ENCODE measurements at regions not wholly inside any gene's neighbourhood (a gene's known extent, or its start where the extent isn't known, plus 50 kb on each side); places are given as distances from the start of the nearest gene placed in this dataset.
A peak's percentile ranks its signal among the peaks of the same experiment; 100 is the strongest.

- H3K9me3 ChIP-seq = peaks cover 1% of the 10 kb centered on the region; the same call in 1 of the 2 replicates
- TF ChIP-seq Cebpa-rat (IDR thresholded peaks at IDR 0.05) = no peak
- peak overlapping the region; percentile 78 for H3K27ac ChIP-seq
- peak overlapping the region; percentile 5; the same call in 1 of the 2 replicates for H3K4me3 ChIP-seq
- peak overlapping the region; percentile 67 for H3K9ac ChIP-seq
- peak overlapping the region; percentile 93 for H3K4me2 ChIP-seq
- H3K36me3 ChIP-seq = no peaks in the 10 kb centered on the region
- peaks cover 84% of the 10 kb centered on the region for H3K4me1 ChIP-seq
- no peaks in the 10 kb centered on the region for H3K27me3 ChIP-seq
- no peaks in the 10 kb centered on the region for H4K20me1 ChIP-seq
Measured at GRCh38 chr2:43124687-43125057, 101.7 kb downstream of the ZFP36L2 start.

- peak overlapping the region; percentile 93 for H3K4me2 ChIP-seq
- H4K20me1 ChIP-seq = no peaks in the 10 kb centered on the region
Measured at GRCh38 chr2:43123981-43124686, 102.3 kb downstream of the ZFP36L2 start.

GRCh38 chr2:43123486-43123885 is 102.9 kb downstream of the ZFP36L2 start:
- H3K4me2 ChIP-seq = peak overlapping the region; percentile 93
- no peaks in the 10 kb centered on the region for H3K36me3 ChIP-seq
- peaks cover 6% of the 10 kb centered on the region; the same call in 1 of the 2 replicates for H3K9me3 ChIP-seq
- 0 out of 2 replicates have a peak overlapping the region, but pooled peaks have one; percentile 5 for H3K4me3 ChIP-seq
- no peaks in the 10 kb centered on the region for H4K20me1 ChIP-seq
- H3K27ac ChIP-seq = peak overlapping the region; percentile 78
- H3K27me3 ChIP-seq = no peaks in the 10 kb centered on the region
- peak overlapping the region; percentile 67; the same call in 1 of the 2 replicates for H3K9ac ChIP-seq
- peaks cover 72% of the 10 kb centered on the region for H3K4me1 ChIP-seq
- no peak for TF ChIP-seq Cebpa-rat (IDR thresholded peaks at IDR 0.05)

More at GRCh38 chr2:43123981-43124686, 102.3 kb downstream of the ZFP36L2 start:
- Histone ChIP-seq H3K27me3 (no peaks in the 10 kb centered on the region), H3K4me3 (peak overlapping the region; percentile 5; the same call in 1 of the 2 replicates), H3K9ac (peak overlapping the region; percentile 67), H3K4me1 (peaks cover 79% of the 10 kb centered on the region), H3K36me3 (no peaks in the 10 kb centered on the region), H3K9me3 (peaks cover 6% of the 10 kb centered on the region; the same call in 1 of the 2 replicates), H3K27ac (peak overlapping the region; percentile 78)
- TF ChIP-seq Cebpa-rat (IDR thresholded peaks at IDR 0.05) = no peak

- no peak for TF ChIP-seq Cebpa-rat (IDR thresholded peaks at IDR 0.05)
- peaks cover 68% of the 10 kb centered on the region for H3K4me1 ChIP-seq
- no peak overlapping the region for H3K27ac ChIP-seq
- H3K4me3 ChIP-seq = no peak overlapping the region
- H4K20me1 ChIP-seq = no peaks in the 10 kb centered on the region
- H3K9me3 ChIP-seq = peaks cover 6% of the 10 kb centered on the region; the same call in 1 of the 2 replicates
- peak overlapping the region; percentile 67; the same call in 1 of the 2 replicates for H3K9ac ChIP-seq
- peak overlapping the region; percentile 93 for H3K4me2 ChIP-seq
- no peaks in the 10 kb centered on the region for H3K27me3 ChIP-seq
- no peaks in the 10 kb centered on the region for H3K36me3 ChIP-seq
Measured at GRCh38 chr2:43123028-43123427, 103.4 kb downstream of the ZFP36L2 start.

GRCh38 chr2:43121580-43122314 is 104.7 kb downstream of the ZFP36L2 start:
- H3K27ac ChIP-seq = 0 out of 2 replicates have a peak overlapping the region, but pooled peaks have one; percentile 18
- H3K9ac ChIP-seq = no peak overlapping the region
- peak overlapping the region; percentile 53 for H3K4me2 ChIP-seq
- H4K20me1 ChIP-seq = no peaks in the 10 kb centered on the region
- no peaks in the 10 kb centered on the region for H3K36me3 ChIP-seq
- no peak for TF ChIP-seq Cebpa-rat (IDR thresholded peaks at IDR 0.05)
- no peak overlapping the region for H3K4me3 ChIP-seq
- H3K27me3 ChIP-seq = no peaks in the 10 kb centered on the region
- H3K4me1 ChIP-seq = peaks cover 55% of the 10 kb centered on the region
- peaks cover 6% of the 10 kb centered on the region; the same call in 1 of the 2 replicates for H3K9me3 ChIP-seq

GRCh38 chr2:43119303-43119702 is 107.1 kb downstream of the ZFP36L2 start:
- Histone ChIP-seq H4K20me1 (no peaks in the 10 kb centered on the region), H3K4me1 (peaks cover 37% of the 10 kb centered on the region), H3K36me3 (no peaks in the 10 kb centered on the region), H3K4me2 (no peak overlapping the region), H3K4me3 (no peak overlapping the region), H3K9ac (no peak overlapping the region), H3K27ac (no peak overlapping the region), H3K27me3 (no peaks in the 10 kb centered on the region), H3K9me3 (peaks cover 6% of the 10 kb centered on the region; the same call in 1 of the 2 replicates)
- TF ChIP-seq Cebpa-rat (IDR thresholded peaks at IDR 0.05) = no peak

- Histone ChIP-seq H3K4me1 (peaks cover 32% of the 10 kb centered on the region), H3K36me3 (no peaks in the 10 kb centered on the region; the same call in 1 of the 2 replicates), H3K4me3 (no peak overlapping the region), H3K9me3 (peaks cover 6% of the 10 kb centered on the region; the same call in 1 of the 2 replicates), H3K27ac (no peak overlapping the region), H3K9ac (no peak overlapping the region), H3K27me3 (no peaks in the 10 kb centered on the region), H3K4me2 (no peak overlapping the region), H4K20me1 (no peaks in the 10 kb centered on the region)
- no peak for TF ChIP-seq Cebpa-rat (IDR thresholded peaks at IDR 0.05)
Measured at GRCh38 chr2:43117521-43118143, 108.8 kb downstream of the ZFP36L2 start.

- peaks cover 25% of the 10 kb centered on the region for H3K4me1 ChIP-seq
Measured at GRCh38 chr2:43116988-43117387, 109.4 kb downstream of the ZFP36L2 start.

GRCh38 chr2:43115881-43116280 is 110.5 kb downstream of the ZFP36L2 start:
- TF ChIP-seq Cebpa-rat (IDR thresholded peaks at IDR 0.05) = no peak
- H3K27ac ChIP-seq = no peak overlapping the region
- peaks cover 6% of the 10 kb centered on the region; the same call in 1 of the 2 replicates for H3K9me3 ChIP-seq
- peaks cover 18% of the 10 kb centered on the region for H3K4me1 ChIP-seq
- H3K4me3 ChIP-seq = no peak overlapping the region
- no peak overlapping the region for H3K4me2 ChIP-seq
- H3K9ac ChIP-seq = no peak overlapping the region
- no peaks in the 10 kb centered on the region; the same call in 1 of the 2 replicates for H3K36me3 ChIP-seq
- H4K20me1 ChIP-seq = no peaks in the 10 kb centered on the region
- no peaks in the 10 kb centered on the region for H3K27me3 ChIP-seq

More at GRCh38 chr2:43116988-43117387, 109.4 kb downstream of the ZFP36L2 start:
- Histone ChIP-seq H3K9ac (no peak overlapping the region), H3K36me3 (no peaks in the 10 kb centered on the region; the same call in 1 of the 2 replicates), H3K27me3 (no peaks in the 10 kb centered on the region), H3K4me2 (no peak overlapping the region), H3K27ac (no peak overlapping the region), H3K9me3 (peaks cover 6% of the 10 kb centered on the region; the same call in 1 of the 2 replicates), H4K20me1 (no peaks in the 10 kb centered on the region), H3K4me3 (no peak overlapping the region)
- no peak for TF ChIP-seq Cebpa-rat (IDR thresholded peaks at IDR 0.05)

Measured in BLaER1 (cell line).